HAP-1 (cell line): ENCODE measurements at regions not wholly inside any gene's neighbourhood (a gene's known extent, or its start where the extent isn't known, plus 50 kb on each side); places are given as distances from the start of the nearest gene placed in this dataset.
"Not testable (repeated sequence)": the region's sequence is repeated elsewhere in the genome, so short reads cannot be mapped to it uniquely, and the experiment has no call there.

Experiments
- DNase-seq, 2 experiments: peaks; one replicate each; pipeline ENCODE4 v3.0.0-alpha.2; 2016 to 2020; ENCODE audit warnings: low spot score in 2 of 2
- H3K27me3 ChIP-seq: fragments of 250-450 bp; sonication (Bioruptor Pico); 2 replicates; pipeline ENCODE4 v1.5.1; 2020; ENCODE audit warnings: low read depth, mild to moderate bottlenecking, moderate library complexity
- H3K36me3 ChIP-seq: fragments of 250-450 bp; sonication (Bioruptor Pico); replicated peaks from 2 replicates; pipeline ENCODE4 v1.5.1; 2020; ENCODE audit warnings: mild to moderate bottlenecking
- H3K4me1 ChIP-seq: fragments of 250-450 bp; sonication (Bioruptor Pico); 2 replicates; pipeline ENCODE4 v1.5.1; 2020; ENCODE audit warnings: mild to moderate bottlenecking
- H3K4me3 ChIP-seq: fragments of 250-450 bp; sonication (Bioruptor Pico); 2 replicates; pipeline ENCODE4 v1.5.1; 2020; ENCODE audit warnings: mild to moderate bottlenecking, moderate library complexity
- H3K9me3 ChIP-seq: fragments of 250-450 bp; sonication (Bioruptor Pico); 2 replicates; pipeline ENCODE4 v1.5.1; 2020; ENCODE audit warnings: mild to moderate bottlenecking, moderate library complexity
- in situ Hi-C: fragments of 300-500 bp; cut with MboI; formaldehyde crosslinking; loops from 3 replicates; pipeline ENCODE4 v1.14.3; 2020; ENCODE audit warnings: low sequenced_read_pairs, inconsistent platforms, mixed read lengths

DNA sequence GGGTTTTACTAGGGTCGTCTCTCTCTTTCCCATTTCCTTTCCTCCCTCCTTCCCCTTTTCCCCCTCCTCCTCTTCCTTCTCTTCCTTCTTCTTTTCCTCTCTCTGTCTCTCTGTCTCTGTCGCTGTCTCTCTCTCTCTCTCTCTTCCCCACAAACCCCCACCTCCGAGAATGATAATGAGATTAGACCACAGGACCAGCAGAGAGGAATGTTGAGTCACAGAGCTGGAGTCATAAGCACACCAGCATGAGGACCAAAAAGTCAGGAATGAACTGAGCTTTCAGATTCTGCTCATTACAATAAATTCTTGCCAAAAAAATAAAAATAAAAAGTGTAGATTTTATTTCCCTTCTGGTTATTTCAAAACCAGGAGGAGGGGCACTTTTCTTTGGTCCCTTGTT lies 377.4 kb downstream of the LTN1 start:
- no peak for DNase-seq
- Histone ChIP-seq H3K27me3 (no peaks in the 10 kb centered on the region), H3K9me3 (no peaks in the 10 kb centered on the region), H3K4me3 (no peak overlapping the region), H3K4me1 (no peaks in the 10 kb centered on the region), H3K36me3 (no peaks in the 10 kb centered on the region)
- in situ Hi-C loops, result no loop called here

DNA sequence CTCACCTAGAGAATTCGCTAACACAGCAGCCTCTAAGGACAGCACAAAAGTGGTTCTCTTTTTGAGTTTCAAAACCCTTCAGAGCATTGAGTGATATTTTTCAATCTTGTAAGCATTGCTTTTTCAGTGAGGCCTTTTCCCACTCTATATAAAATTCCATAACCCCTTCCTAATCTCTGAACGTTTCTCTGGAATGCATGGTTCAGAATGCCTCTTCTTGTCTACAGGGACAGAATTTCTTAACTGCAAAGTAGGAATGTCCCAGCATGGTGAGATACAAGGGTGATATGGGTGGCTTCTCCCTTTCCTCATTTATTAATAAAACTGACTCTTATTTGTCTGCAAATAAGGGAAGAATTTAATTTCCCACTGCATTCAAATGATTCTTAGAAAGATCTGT lies 377.9 kb downstream of the LTN1 start:
- no peaks in the 10 kb centered on the region for H3K4me1 ChIP-seq
- no peaks in the 10 kb centered on the region for H3K9me3 ChIP-seq
- no peaks in the 10 kb centered on the region for H3K36me3 ChIP-seq
- no peaks in the 10 kb centered on the region for H3K27me3 ChIP-seq
- H3K4me3 ChIP-seq, result no peak overlapping the region
- no peak for DNase-seq
- in situ Hi-C loops, result no loop called here

DNA sequence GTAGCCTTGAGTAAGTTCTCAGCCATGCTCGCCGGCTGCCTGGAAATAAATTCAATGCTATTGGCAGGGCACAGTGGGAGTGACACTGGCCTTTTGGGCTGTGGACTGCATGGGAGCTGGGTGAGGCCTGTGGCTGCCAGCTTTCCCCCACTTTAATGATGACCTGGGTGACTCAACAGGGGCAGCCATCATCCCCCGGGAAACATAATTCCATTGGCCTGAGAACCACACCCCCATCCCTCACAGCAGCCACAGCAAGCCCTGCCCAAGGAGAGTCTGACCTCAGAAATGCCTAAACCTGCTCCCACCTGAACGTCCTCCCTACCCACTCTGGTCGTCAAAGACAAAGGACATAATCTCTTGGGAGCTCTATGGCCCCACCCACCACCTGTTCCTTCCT lies 384.0 kb downstream of the LTN1 start:
- no peak for DNase-seq
- Histone ChIP-seq H3K27me3 (no peaks in the 10 kb centered on the region), H3K36me3 (no peaks in the 10 kb centered on the region), H3K4me3 (no peak overlapping the region), H3K4me1 (no peaks in the 10 kb centered on the region), H3K9me3 (no peaks in the 10 kb centered on the region)
- in situ Hi-C loops, result no loop called here

DNA sequence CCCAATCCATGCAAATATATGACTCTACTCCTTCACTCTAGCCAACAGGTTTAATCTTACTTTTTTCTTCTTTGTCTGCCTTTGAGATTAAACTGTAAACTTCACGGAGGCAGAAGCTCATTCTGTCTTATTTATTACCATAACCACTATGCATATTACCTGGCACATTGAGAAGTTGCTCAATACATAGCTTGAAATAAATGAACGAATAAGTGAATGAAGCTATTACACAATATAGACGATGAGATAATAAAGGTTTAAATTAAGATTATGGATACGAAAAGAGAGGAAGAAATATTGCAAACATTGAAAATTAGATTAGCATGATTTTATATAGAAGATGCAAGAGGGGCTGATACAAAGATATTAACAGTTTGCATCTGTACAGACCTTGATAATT lies 385.1 kb downstream of the LTN1 start:
- in situ Hi-C loops, result no loop called here
- no peak for DNase-seq
- Histone ChIP-seq H3K27me3 (no peaks in the 10 kb centered on the region), H3K4me1 (no peaks in the 10 kb centered on the region), H3K9me3 (no peaks in the 10 kb centered on the region), H3K36me3 (no peaks in the 10 kb centered on the region), H3K4me3 (no peak overlapping the region)

DNA sequence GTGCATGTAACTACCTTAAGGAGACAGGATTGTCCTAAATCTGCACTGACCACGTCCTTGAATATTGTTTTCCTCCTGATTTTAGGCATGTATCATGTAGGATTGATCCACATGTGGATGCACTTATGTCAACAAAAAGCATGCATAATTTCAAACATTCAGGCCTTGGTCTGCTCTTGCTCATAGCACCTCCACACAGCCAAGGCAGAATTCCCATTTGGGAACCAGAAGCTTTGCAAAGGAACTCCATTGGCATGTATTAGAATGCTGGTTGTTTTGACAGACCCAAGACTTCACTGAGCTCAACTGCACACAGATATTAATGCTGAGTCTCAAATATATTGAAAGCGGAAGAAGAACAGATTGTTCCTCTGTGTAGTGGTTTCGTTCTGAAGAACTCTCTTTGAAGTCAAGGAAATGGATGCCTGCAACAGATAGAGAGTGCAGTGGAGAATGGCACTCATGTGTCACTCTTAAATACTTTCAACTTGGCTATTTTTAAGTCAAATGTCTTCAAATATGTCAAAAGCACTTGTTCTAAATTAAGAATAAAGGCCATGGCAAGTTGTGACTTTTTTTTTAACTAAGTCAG lies 387.6 kb downstream of the LTN1 start:
- Histone ChIP-seq H3K36me3 (no peaks in the 10 kb centered on the region), H3K27me3 (no peaks in the 10 kb centered on the region), H3K4me3 (no peak overlapping the region), H3K4me1 (no peaks in the 10 kb centered on the region), H3K9me3 (no peaks in the 10 kb centered on the region)
- in situ Hi-C loops, result no loop called here
- no peak for DNase-seq

DNA sequence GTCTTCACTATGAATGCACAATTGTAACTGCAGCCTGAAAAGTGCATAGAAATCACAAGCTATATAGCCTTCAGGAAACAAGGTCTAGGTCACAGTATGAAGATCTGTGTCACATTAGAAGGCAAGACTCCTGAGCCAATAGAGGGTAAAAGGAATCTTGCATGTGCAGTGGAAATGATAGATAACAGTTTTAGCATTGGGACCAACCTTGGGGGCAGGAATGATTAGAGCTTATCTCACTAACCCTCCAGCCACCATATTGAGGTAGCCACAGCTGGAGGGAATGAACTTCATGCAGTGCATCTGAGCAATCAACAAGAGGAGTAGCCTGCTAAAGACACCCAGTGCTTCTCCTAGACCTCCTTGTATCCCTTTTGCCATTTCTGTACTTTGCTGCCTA lies 390.1 kb downstream of the LTN1 start:
- H3K27me3 ChIP-seq, result no peaks in the 10 kb centered on the region
- in situ Hi-C loops, result no loop called here
- DNase-seq, result no peak
- H3K36me3 ChIP-seq, result no peaks in the 10 kb centered on the region
- no peaks in the 10 kb centered on the region for H3K9me3 ChIP-seq
- H3K4me1 ChIP-seq, result no peaks in the 10 kb centered on the region
- no peak overlapping the region for H3K4me3 ChIP-seq

DNA sequence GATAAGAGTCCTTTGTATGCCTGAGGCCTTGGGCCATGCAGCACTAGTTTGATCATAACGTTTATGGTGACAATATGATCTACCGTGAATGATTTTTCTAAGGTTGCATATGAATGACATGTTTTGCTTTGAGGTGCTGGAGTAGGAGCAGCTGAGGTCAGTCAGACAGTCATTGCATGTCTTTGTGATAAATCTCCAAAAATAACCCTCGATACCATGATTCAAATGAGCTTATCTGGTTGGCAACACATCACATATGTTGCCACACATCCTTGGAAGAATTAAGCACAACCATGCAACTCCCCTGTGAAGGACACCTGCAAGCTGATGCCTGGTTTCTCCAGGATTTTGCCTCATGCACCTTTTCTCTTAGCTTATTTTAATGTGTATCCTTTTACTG lies 394.5 kb downstream of the LTN1 start:
- no peaks in the 10 kb centered on the region for H3K4me1 ChIP-seq
- no peaks in the 10 kb centered on the region for H3K27me3 ChIP-seq
- in situ Hi-C loops, result no loop called here
- no peaks in the 10 kb centered on the region for H3K36me3 ChIP-seq
- no peak overlapping the region for H3K4me3 ChIP-seq
- no peak for DNase-seq
- H3K9me3 ChIP-seq, result no peaks in the 10 kb centered on the region

DNA sequence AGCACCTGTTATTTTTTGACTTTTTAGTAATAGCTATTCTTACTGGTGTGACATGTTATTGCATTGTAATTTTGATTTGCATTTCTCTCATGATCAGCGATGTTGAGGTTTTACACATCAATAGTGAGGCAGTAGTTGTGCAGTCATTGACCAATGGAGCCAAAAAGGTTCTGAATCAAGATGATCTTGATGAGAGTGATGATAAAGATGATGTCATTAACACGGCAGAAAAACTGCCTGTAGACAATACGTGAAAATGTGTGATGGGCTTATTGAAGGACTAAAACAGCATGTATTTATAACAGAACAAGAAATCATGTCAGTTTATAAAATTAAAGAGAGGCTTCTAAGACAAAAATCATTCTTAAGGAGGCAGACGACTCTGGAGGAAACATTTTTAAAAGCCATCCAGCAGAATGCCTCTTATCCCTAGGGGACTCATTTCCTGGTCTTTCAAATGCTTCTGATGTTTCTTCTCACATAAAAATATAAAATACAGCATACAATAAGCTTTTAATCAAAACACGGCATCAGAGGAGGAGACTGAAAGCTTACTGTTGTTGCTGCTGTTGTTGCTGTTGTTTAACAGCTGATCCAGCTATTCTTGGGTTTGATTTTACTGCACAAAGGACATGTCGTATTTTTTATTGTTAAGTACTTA lies 400.3 kb downstream of the LTN1 start:
- DNase-seq, result no peak
- Histone ChIP-seq H3K4me3 (no peak overlapping the region), H3K9me3 (no peaks in the 10 kb centered on the region), H3K4me1 (no peaks in the 10 kb centered on the region), H3K27me3 (no peaks in the 10 kb centered on the region), H3K36me3 (no peaks in the 10 kb centered on the region)
- in situ Hi-C loops, result no loop called here

DNA sequence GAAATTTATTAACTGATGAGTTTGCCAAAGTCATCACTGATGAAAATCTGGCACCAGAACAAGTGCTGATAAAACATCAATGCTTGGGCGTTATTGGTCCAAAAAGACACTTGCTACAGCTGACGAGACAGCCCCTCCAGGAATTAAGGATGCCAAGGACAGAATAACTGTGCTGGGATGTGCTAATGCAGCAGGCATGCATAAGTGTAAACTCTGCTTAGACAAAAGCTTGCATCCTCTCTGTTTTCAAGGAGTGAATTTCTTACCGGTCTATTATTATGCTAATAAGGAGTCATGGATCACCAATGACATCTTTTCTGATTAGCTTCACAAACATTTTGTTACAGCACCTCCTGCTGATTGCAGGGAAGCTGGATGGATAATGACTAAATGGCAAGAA lies 402.0 kb downstream of the LTN1 start:
- no peak overlapping the region for H3K4me3 ChIP-seq
- in situ Hi-C loops, result no loop called here
- no peaks in the 10 kb centered on the region for H3K27me3 ChIP-seq
- no peaks in the 10 kb centered on the region for H3K36me3 ChIP-seq
- H3K4me1 ChIP-seq, result no peaks in the 10 kb centered on the region
- DNase-seq, result no peak
- no peaks in the 10 kb centered on the region for H3K9me3 ChIP-seq

DNA sequence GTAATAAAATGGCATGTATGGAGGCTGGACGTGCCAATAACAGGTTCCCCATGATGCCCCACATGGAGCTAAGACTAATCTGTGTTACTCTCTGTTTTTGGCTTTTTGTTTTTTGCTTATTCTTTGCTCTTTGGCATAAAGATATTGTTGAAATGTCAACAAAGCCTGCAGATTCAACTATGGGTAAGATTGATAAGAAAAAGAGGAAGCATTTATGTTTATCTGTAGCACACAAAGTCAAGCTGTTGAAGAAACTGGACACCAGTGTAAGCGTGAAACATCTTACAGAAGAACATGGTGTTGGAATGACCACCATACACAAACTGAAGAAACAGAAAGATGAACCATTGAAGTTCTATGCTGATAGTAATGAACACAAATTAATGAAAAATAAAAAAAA lies 402.7 kb downstream of the LTN1 start:
- no peak for DNase-seq
- Histone ChIP-seq H3K9me3 (no peaks in the 10 kb centered on the region), H3K36me3 (no peaks in the 10 kb centered on the region), H3K4me3 (no peak overlapping the region), H3K4me1 (no peaks in the 10 kb centered on the region), H3K27me3 (no peaks in the 10 kb centered on the region)
- in situ Hi-C loops, result no loop called here

DNA sequence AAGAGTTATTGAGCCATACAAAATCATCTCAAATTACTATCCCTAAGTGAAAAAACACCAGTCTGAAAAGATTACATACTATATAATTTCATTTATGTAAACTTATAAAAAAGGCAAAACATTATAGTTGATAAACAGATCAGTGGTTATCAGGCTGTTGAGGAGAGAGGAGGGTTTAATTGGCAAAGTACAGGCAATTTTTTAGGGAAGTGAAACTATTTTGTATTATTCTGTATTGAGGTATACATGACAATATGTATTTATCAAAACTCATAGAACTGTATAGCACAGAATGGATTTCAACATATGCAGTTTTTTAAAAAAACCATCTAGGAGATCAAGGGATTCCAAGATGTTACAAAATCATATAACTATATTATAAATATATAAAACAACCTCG lies 403.7 kb downstream of the LTN1 start:
- Histone ChIP-seq H3K27me3 (no peaks in the 10 kb centered on the region), H3K4me1 (no peaks in the 10 kb centered on the region)
- no peak for DNase-seq

DNA sequence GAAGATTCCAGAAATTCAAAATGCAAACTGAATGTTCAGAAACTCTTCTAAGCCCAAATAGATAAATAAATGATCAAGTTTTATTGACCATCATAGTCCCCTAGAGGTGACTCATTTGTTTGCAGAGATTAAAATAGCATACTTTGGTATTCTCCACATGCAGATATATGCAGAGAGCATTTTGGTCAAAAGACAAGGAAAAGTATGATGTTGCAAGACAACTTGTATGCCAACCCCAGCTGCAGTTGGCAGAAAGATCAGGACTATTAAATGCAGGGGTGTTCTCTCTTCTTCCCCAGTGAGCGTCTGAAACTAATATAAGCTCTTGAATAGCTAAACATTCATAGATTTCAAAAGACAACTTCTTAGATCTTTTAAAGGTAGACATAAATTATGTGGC lies 404.9 kb downstream of the LTN1 start:
- DNase-seq, result no peak
- Histone ChIP-seq H3K27me3 (no peaks in the 10 kb centered on the region), H3K9me3 (no peaks in the 10 kb centered on the region), H3K4me3 (no peak overlapping the region), H3K36me3 (no peaks in the 10 kb centered on the region), H3K4me1 (no peaks in the 10 kb centered on the region)
- in situ Hi-C loops, result no loop called here

More for the DNA sequence above, 403.7 kb downstream of the LTN1 start:
- Histone ChIP-seq H3K36me3 (no peaks in the 10 kb centered on the region), H3K9me3 (no peaks in the 10 kb centered on the region), H3K4me3 (no peak overlapping the region)
- in situ Hi-C loops, result no loop called here

DNA sequence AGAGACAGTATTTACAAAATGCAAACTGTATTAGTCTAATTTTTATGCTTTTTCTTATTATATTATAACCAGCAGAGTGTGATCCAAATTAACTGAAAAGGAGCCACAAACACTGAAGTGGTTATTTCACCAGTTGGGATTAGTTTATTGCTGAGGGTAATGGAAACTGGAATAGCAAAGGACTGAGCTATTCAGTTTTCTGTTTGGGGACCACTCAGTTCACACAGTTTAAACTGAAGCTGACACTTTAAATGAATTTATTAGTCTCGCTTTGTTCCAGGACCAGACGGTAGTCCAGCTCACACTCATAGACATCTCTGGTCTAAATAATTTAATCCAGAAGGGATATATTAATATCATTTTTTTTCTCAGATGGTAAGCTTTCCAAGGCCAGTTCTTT lies 410.7 kb downstream of the LTN1 start:
- in situ Hi-C loops, result no loop called here
- H3K27me3 ChIP-seq, result no peaks in the 10 kb centered on the region

DNA sequence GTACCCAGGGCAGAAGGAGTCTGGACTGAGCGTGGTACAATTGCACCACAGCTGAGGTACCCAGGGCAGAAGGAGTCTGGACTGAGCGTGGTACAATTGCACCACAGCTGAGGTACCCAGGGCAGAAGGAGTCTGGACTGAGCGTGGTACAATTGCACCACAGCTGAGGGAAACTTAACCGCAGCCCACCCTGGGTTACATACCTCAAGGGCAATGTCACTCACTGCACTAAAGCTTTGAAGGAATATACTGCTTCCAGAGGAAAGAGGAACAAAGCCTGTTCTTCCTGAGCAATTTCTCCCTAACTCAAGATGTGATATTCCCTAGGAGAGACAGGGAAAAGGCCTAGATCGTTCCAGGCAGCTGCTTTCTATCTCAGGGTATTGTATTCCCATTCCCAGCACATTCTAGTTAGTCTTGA lies 411.4 kb downstream of the LTN1 start:
- H3K4me3 ChIP-seq, H3K4me1 ChIP-seq, H3K36me3 ChIP-seq, in situ Hi-C loops, H3K9me3 ChIP-seq, H3K27me3 ChIP-seq, DNase-seq: not testable (repeated sequence)

More for the DNA sequence above, 410.7 kb downstream of the LTN1 start:
- Histone ChIP-seq H3K36me3 (no peaks in the 10 kb centered on the region), H3K4me3 (no peak overlapping the region), H3K4me1 (no peaks in the 10 kb centered on the region), H3K9me3 (no peaks in the 10 kb centered on the region)
- DNase-seq, result no peak

DNA sequence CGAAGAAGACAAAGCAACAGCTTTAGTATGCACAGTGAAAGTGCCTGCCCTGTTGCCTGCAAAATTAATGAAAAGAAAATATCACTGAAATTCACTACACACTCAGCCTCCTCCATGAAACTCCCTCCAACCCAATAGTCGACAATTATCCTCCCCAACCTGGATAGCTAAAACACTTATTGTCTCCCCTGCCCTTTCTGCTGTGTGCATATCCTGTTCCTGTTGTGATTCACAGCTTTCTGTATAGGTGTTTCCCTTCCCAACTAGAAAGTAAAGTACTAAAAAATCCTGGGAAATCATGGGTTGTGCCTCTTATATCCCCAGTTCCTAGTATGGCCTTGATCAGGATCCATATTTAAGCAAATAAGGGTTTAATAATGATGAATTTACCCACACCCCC lies 412.1 kb downstream of the LTN1 start:
- Histone ChIP-seq H3K27me3 (no peaks in the 10 kb centered on the region), H3K4me3 (no peak overlapping the region), H3K9me3 (no peaks in the 10 kb centered on the region), H3K4me1 (no peaks in the 10 kb centered on the region), H3K36me3 (no peaks in the 10 kb centered on the region)
- DNase-seq, result no peak
- in situ Hi-C loops, result no loop called here
